ENCODE measurements at regions not wholly inside any gene's neighbourhood (a gene's known extent, or its start where the extent isn't known, plus 50 kb on each side); places are given as distances from the start of the nearest gene placed in this dataset.

DNA sequence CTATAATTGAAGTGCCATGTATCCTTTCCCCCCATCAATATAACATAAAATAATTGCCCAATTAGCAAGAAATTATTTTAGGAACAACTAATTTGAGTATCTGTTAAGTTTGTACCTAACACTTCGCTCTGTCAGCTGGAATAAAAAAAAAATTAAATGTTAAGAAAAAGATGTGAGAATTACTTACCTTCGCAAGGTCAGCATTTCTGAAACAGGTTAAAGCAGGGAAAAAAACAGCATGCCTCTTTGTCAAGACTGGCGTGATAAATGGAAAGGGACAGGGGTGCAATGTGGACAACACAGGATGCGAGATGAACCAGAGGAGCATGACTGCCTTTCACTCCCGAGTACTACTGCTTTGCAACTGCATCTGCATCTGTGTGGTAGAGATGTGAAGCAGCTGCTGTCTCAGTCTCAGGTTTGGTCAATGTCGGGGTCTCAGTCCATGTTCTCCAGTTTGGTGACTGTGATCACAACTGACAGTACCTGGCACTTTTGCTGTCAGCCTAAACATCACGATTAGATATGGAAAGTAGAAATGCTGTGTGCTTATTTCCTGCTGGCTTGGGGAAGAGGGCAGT is 565.4 kb upstream of the LRRTM1 start (continued):
- no peak for TF ChIP-seq ETV6 (conservative IDR thresholded peaks at IDR 0.05 in 1 of 2, IDR thresholded peaks at IDR 0.05 in 1 of 2; ENCODE audit: borderline replicate concordance in 1 of 2, low read depth in 1 of 2)
- no peak for TF ChIP-seq DPF2 (IDR thresholded peaks at IDR 0.05)

DNA sequence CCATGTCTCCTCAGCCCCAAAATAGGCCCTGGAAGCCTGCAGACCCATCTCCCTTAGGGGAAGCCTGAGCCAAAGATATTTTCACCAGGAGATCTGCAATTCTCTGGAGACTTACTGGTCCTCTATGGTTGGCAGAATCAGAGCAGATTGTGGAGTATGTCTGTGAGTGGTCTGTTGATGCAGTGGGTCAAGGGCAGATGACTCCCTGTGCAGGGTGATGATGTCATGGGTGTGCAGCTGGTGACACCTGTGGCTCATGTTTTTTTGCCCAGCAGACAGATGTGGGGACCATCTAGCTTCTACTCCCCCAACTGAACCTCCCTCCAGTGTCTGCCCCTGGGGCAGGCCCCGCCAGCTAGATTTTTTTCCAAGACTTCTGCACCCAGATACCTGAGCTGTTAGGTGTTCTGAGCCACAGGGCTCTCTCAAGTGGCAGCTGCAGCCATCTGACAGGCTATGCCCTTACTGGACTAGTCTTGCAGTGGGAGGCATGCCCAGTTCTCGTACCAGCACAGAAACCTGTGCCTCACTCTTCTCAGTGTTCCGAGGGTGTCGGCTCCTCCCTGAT is 558.7 kb upstream of the LRRTM1 start:
- no peaks in the 10 kb centered on the region for H3K36me3 ChIP-seq (ENCODE audit: control insufficient read depth in 2 of 2, insufficient read depth in 2 of 2, low read length in 1 of 2)
- SMC1A ChIA-PET (ENCODE audit: uncharacterized antibody, unreplicated experiment): interaction anchor here (0.8 kb wide), 1 partner anchor 92 kb away, joined by 3 read pairs; no protein-coding TSS in a partner anchor
- WGBS (ENCODE audit: insufficient coverage, insufficient replicate concordance, low lambda C conversion rate, missing lambda C conversion rate): 42% methylated on average over 4 of the region's 4 CpGs
- no peaks in the 10 kb centered on the region for H3K4me1 ChIP-seq (ENCODE audit: control insufficient read depth, insufficient read depth, low read length)
- no peaks in the 10 kb centered on the region for H3K79me2 ChIP-seq (ENCODE audit: control insufficient read depth, insufficient read depth, low read length)
- no peak for DNase-seq (ENCODE audit: low read depth, low spot score)
- no peaks in the 10 kb centered on the region for H3K9me3 ChIP-seq (replicated peaks; ENCODE audit: control insufficient read depth, insufficient read depth, low read length)
- no peak overlapping the region for H3K4me3 ChIP-seq
- POLR2A ChIA-PET: no interaction called here
- in situ Hi-C loops (cut with MboI): no loop called here
- CTCF ChIA-PET: no interaction called here
- H3K27ac ChIP-seq (ENCODE audit: control insufficient read depth, insufficient read depth): no peak overlapping the region
- RAD21 ChIA-PET (ENCODE audit: unreplicated experiment): no interaction called here
- FAIRE-seq: no peak
- H2AFZ ChIP-seq (ENCODE audit: control insufficient read depth, low read depth, low read length): no peak overlapping the region
- TF ChIP-seq, protein P1, sequence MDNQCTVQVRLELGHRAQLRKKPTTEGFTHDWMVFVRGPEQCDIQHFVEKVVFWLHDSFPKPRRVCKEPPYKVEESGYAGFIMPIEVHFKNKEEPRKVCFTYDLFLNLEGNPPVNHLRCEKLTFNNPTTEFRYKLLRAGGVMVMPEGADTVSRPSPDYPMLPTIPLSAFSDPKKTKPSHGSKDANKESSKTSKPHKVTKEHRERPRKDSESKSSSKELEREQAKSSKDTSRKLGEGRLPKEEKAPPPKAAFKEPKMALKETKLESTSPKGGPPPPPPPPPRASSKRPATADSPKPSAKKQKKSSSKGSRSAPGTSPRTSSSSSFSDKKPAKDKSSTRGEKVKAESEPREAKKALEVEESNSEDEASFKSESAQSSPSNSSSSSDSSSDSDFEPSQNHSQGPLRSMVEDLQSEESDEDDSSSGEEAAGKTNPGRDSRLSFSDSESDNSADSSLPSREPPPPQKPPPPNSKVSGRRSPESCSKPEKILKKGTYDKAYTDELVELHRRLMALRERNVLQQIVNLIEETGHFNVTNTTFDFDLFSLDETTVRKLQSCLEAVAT (IDR thresholded peaks at IDR 0.05): no peak
- TF ChIP-seq EGR1 (IDR thresholded peaks at IDR 0.05; ENCODE audit: borderline replicate concordance in 1 of 2, low read depth in 2 of 2, low read length in 2 of 2): no peak
- TF ChIP-seq NFXL1 (IDR thresholded peaks at IDR 0.05; ENCODE audit: borderline replicate concordance): no peak
- no peak for TF ChIP-seq CBFB (IDR thresholded peaks at IDR 0.05; ENCODE audit: low read depth)
- no peak for TF ChIP-seq YY1 (IDR thresholded peaks at IDR 0.05; ENCODE audit: low read depth, low read length)
- no peak for TF ChIP-seq TCF7 (IDR thresholded peaks at IDR 0.05; ENCODE audit: borderline replicate concordance)
- no peak for TF ChIP-seq MEF2A (IDR thresholded peaks at IDR 0.05; ENCODE audit: insufficient read depth, low read depth, low read length)
- TF ChIP-seq ZNF207 (IDR thresholded peaks at IDR 0.05; ENCODE audit: borderline replicate concordance): no peak
- TF ChIP-seq SUPT20H (IDR thresholded peaks at IDR 0.05; ENCODE audit: borderline replicate concordance, control insufficient read depth, low read depth, low read length): no peak
- TF ChIP-seq SIN3A (IDR thresholded peaks at IDR 0.05; ENCODE audit: low read depth, low read length): no peak
- no peak for TF ChIP-seq BHLHE40 (IDR thresholded peaks at IDR 0.05; ENCODE audit: borderline replicate concordance in 1 of 2, low read depth in 2 of 2, low read length in 1 of 2)
- TF ChIP-seq MTA3 (IDR thresholded peaks at IDR 0.05; ENCODE audit: borderline replicate concordance, low read length): no peak
- no peak for TF ChIP-seq TBL1XR1 (IDR thresholded peaks at IDR 0.05; ENCODE audit: low read depth, low read length)
- TF ChIP-seq, protein P2, sequence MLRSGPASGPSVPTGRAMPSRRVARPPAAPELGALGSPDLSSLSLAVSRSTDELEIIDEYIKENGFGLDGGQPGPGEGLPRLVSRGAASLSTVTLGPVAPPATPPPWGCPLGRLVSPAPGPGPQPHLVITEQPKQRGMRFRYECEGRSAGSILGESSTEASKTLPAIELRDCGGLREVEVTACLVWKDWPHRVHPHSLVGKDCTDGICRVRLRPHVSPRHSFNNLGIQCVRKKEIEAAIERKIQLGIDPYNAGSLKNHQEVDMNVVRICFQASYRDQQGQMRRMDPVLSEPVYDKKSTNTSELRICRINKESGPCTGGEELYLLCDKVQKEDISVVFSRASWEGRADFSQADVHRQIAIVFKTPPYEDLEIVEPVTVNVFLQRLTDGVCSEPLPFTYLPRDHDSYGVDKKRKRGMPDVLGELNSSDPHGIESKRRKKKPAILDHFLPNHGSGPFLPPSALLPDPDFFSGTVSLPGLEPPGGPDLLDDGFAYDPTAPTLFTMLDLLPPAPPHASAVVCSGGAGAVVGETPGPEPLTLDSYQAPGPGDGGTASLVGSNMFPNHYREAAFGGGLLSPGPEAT (IDR thresholded peaks at IDR 0.05; ENCODE audit: low read depth): no peak
- intact Hi-C loops (cut with micrococcal nuclease; ENCODE audit: unreplicated experiment): no loop called here
- BruUV-seq (replicated peaks): no TSS peak
- H3K4me2 ChIP-seq (ENCODE audit: control insufficient read depth, insufficient read depth): no peak overlapping the region
- no peaks in the 10 kb centered on the region for H3K27me3 ChIP-seq (replicated peaks in 1 of 2; ENCODE audit: control insufficient read depth in 2 of 2, insufficient read depth in 2 of 2, low read length in 1 of 2)
- H3K9ac ChIP-seq (ENCODE audit: control insufficient read depth, insufficient read depth, low read length): no peak overlapping the region
- H4K20me1 ChIP-seq (ENCODE audit: control insufficient read depth, insufficient read depth): no peaks in the 10 kb centered on the region
- ATAC-seq: no peak
